GM13976 (cell line): ENCODE measurements at regions not wholly inside any gene's neighbourhood (a gene's known extent, or its start where the extent isn't known, plus 50 kb on each side); places are given as distances from the start of the nearest gene placed in this dataset.

Experiments
- DNase-seq: peaks from one replicate; pipeline ENCODE4 v3.0.0; 2012; ENCODE audit warnings: low spot score
- in situ Hi-C: fragments of 300-500 bp; cut with MboI; formaldehyde crosslinking; loops from one replicate; pipeline ENCODE4 v1.12.0; 2022; ENCODE audit warnings: low sequenced_read_pairs, mixed read lengths, inconsistent platforms; ENCODE audit not compliant: unreplicated experiment
- TF ChIP-seq, protein P1 (sequence below): IDR thresholded peaks from 2 replicates; pipeline ENCODE4 v1.5.1; 2012; ENCODE audit warnings: borderline replicate concordance, mild to moderate bottlenecking; ENCODE audit not compliant: insufficient read depth; ENCODE audit errors: extremely low read depth, missing control alignments, control extremely low read depth

DNA sequence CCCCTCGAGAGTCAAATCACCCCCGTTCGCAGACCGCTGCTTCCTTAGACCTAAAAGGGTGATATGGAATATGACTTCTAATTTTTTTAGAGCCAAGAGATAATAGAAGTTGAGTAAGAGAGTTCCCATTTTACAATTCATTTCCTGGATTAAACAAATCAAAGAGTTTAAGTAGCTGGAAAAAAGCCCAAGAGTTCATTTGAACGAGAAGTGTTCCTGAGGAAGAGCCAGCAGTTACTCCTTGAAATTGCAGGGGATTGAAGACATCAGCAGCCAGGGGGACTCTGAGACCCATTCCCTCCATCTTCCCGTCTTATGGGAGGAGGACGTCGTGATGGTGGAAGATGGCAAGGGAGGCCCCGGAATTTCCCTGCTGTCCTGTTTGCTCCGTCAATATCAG lies 277.0 kb downstream of the WDR11 start:
- in situ Hi-C loops = no loop called here
- TF ChIP-seq, protein P1, sequence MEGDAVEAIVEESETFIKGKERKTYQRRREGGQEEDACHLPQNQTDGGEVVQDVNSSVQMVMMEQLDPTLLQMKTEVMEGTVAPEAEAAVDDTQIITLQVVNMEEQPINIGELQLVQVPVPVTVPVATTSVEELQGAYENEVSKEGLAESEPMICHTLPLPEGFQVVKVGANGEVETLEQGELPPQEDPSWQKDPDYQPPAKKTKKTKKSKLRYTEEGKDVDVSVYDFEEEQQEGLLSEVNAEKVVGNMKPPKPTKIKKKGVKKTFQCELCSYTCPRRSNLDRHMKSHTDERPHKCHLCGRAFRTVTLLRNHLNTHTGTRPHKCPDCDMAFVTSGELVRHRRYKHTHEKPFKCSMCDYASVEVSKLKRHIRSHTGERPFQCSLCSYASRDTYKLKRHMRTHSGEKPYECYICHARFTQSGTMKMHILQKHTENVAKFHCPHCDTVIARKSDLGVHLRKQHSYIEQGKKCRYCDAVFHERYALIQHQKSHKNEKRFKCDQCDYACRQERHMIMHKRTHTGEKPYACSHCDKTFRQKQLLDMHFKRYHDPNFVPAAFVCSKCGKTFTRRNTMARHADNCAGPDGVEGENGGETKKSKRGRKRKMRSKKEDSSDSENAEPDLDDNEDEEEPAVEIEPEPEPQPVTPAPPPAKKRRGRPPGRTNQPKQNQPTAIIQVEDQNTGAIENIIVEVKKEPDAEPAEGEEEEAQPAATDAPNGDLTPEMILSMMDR = no peak
- DNase-seq = no peak

GRCh38 chr10:121129266-121129665 lies 278.1 kb downstream of the WDR11 start:
- TF ChIP-seq, protein P1 = no peak
- in situ Hi-C loops = no loop called here
- no peak for DNase-seq

GRCh38 chr10:121130382-121130781 lies 279.2 kb downstream of the WDR11 start:
- TF ChIP-seq, protein P1 = no peak
- no peak for DNase-seq
- in situ Hi-C loops = no loop called here

- TF ChIP-seq, protein P1 = no peak
- no peak for DNase-seq
- in situ Hi-C loops = no loop called here
Observed at GRCh38 chr10:121131014-121131413, 279.9 kb downstream of the WDR11 start.

- DNase-seq = no peak
- TF ChIP-seq, protein P1 = no peak
- in situ Hi-C loops = no loop called here
Observed at GRCh38 chr10:121131426-121132265, 280.5 kb downstream of the WDR11 start.

DNA sequence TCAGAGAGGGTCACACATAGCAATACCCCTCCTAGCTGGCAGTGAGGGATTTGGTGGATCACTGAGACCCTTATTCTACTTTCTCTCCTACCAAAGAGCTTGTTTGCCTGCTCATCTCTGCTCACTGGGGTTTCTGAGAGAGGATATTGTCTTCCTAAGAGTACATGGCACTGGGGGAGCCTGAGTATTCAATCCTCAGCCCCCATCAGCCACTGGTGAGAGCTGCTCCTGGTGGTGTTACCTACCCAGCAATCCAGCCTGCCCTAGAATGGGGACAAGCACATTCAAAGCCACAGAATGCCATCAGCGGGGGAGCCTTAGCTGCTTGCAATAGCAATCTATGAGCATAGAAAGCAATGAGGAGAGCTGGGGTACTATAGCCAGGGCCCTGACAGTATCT lies 281.1 kb downstream of the WDR11 start:
- DNase-seq = no peak
- in situ Hi-C loops = no loop called here
- TF ChIP-seq, protein P1 = no peak
